ENCODE measurements at regions not wholly inside any gene's neighbourhood (a gene's known extent, or its start where the extent isn't known, plus 50 kb on each side); places are given as distances from the start of the nearest gene placed in this dataset.

DNA sequence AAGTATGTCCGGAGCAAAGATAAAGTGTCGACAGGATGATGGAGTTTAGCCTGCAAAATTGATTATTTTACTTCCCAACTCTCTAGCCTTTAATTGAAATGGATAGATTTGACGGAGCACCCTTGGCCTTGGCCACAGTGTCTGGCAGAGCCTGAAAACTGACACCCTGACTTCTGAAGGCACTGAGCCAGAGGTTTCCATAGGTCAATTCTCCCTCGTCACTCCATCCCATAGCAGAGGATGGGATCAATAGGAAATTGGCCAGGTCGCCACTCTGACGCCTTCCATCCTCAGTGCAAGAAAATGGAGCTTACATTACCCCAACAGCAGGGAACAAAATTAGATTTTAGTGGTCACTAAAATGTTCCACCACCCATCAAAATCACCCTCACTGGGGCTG, 90.4 kb upstream of the CDH11 start:
- DNase-seq (ENCODE audit: low read depth) = no peak

DNA sequence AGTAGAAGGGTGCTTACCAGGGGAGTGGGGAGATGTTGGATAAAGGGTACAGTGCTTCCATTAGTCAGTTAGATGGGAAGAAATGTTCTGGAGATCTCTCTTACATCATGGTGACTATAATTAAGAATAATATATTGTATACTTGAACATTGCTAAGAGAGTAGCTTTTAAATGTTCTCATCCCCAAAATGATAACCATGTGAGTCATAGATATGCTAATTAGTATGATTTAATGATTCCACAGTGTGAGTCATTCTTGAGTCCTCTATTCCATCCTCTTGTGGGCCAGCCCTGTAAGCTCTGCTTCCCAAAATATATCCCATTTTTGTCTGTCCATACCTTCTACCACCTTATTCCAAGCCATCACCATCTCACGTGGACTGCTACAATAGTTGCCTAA, 80.6 kb upstream of the CDH11 start:
- DNase-seq (ENCODE audit: low read depth) = no peak

DNA sequence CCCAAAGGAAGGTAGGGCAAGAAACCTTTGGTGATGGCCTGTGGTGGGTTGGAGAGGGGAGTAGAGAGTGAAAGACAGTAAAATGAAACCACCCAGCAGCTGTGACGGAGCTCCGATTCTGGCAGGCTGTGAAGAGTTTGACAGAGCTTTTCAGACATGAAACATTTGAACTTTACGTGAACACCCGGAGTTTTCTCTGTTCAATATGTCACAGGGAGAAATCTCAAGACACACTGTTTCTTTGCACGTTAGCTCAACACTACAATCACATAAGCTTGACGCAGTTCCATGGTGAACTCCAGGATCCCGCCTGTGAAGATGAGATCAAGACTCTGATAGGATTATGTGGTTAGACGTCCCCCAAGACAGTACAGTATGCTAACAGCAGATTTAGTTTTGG, 79.6 kb upstream of the CDH11 start:
- DNase-seq (ENCODE audit: low read depth) = no peak

DNA sequence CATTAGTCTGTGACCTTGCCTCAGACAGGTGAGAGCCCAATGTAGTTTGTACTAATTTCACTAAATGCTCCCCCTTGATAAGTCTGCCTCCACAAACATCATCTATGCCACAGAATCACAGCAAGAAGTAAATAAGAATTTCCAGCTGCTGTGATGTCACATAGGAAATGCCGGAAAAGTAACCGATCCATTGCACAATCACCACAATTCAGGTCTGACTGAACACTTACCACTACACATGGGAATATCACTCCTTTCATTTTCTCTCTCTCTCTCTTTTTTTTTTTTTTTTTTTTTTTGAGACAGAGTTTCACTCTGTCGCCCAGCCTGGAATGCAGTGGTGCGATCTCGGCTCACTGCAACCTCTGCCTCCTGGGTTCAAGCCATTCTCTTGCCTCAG, 79.0 kb upstream of the CDH11 start:
- DNase-seq (ENCODE audit: low read depth) = no peak

DNA sequence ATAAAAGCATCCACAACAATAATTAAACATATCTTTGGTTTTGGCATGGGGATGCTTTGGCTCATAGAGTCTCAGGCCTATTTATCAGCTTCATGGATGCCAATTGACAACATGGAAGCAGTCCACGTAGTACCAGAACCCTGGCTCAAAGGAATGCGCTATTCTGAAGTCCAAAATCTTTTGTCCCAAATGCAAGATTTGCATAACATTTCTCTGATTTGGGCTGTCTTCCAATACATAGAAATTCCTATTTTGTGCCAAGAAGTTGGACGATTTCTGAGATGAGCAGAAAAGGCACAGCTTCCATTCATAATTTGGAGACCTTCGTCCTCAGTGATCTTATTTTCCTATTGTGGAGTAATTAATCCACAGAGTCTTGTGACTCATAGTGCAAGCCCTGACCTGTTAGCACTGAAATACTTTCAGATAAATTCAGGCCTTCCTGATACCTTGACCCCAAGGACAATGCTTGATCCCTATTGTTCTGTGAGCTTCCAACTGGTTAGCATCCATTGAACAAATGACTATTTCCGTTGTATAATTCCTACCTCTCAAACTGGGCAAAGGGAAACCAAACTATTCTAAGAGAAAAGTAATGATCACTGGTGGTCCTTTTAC, 78.4 kb upstream of the CDH11 start:
- DNase-seq (ENCODE audit: low read depth) = no peak

DNA sequence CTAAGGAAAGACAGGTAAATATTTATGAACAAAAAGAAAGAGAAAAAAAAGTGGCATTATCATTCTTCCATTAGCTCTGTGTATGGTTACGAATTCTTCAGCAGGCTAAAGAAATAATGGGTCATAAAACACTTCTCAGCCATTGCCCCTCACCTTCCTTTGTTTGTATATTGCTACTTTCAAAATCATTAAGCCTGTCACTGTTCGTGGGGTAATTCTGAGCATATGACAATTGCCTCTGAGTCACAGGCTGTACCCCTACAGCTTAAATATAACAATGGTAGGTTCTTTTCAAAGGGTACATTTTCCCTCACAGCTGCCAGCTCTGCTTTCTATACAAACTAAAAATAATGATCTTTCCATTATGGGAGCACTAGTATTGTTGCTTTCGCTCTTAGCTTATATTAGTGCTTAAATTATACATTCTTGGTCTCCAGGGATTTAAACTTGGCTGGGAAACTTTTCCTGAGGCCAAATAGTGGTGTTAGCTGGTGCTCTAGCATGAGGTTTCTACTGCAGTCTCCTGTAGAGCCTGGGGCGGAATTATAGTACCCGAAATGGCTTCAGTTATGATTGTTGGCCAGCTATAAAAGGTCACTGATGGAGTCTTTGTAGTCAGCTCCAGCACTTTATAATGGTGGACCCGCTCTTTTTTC, 74.7 kb upstream of the CDH11 start:
- DNase-seq (ENCODE audit: low read depth) = no peak

DNA sequence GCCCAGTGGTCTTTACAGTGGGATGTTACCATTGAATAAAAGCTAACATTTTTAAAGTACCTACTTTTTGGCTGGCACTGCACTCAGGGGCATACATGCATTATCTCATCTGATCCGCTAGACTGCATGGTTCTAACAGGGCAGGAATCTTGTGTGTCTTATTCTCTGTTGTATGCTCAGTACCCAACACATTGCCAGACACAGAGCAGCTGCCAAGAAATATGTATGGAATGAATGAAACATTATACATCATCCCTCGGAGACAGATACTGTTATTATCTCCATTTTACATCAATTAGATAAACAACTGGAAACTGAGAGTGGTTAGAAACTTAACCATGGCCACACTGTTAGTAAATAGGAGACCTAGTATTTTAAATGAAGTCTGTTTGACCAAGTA, 74.1 kb upstream of the CDH11 start:
- DNase-seq (ENCODE audit: low read depth) = no peak

DNA sequence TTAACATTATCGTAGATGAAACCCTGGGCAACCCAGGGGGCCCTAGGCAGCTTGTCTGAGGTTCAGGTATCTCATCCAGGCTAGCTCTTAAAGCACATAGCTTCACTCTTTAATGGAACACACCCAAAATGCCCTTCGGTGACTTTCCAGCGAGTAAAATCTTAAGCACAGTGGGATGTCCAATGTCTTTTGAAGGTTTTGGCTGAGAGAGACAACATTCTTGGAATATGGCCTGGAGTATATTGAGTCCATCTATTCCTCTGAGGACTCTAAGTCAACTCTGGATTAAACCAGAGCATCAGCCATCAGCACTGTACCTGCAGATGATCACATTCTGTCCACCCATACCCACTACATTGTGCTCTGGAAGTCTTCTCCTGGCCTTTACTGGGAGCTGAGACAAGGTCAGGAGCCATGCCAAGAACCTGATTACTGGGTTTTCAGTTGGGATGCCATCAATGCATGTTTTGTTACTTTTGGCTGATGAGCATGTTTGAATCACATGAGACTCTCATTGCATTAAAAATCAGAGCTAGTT, 63.4 kb upstream of the CDH11 start:
- DNase-seq (ENCODE audit: low read depth) = no peak

DNA sequence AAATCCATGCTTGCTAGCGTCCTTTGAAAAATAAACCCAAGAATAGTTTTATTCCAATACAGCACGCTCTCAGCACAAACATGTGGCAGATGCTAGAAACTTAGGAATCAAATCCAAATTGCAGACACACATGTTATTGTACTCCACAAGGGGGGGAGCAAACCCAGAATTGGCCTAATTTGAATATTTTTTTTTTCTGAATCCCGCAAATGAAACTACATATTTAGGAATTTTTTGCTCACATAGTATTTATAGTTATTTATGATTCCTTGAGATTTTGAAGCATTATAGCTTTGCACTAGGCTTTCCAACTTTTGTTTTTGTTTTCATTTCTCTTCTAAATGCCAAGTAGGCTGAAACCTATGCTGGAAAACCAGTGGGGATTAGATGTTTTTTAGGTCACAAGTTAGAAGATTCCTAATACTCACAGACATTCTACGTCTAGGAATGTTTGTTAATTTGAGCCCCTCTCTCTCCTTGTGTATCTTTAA, 59.3 kb upstream of the CDH11 start:
- DNase-seq (ENCODE audit: low read depth) = no peak

DNA sequence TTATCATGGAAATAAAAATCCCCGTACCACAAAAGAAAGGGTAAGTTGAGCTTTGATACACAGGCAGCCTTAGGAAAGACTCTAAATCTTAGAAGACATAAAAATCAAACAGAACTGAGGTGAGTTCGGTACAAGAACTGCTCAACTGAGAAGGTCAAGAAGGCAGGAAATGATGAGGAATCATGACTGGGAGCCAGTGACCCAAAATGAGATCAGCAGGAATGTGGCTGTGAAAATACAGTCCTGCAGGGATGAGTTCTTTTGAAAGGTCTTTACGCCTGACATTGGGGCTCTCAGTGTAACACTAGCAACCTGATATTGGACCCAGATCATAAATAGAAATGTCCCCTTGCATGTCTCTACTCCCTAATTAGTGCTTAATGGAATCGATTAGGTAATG, 56.3 kb upstream of the CDH11 start:
- no peak for DNase-seq (ENCODE audit: low read depth)

DNA sequence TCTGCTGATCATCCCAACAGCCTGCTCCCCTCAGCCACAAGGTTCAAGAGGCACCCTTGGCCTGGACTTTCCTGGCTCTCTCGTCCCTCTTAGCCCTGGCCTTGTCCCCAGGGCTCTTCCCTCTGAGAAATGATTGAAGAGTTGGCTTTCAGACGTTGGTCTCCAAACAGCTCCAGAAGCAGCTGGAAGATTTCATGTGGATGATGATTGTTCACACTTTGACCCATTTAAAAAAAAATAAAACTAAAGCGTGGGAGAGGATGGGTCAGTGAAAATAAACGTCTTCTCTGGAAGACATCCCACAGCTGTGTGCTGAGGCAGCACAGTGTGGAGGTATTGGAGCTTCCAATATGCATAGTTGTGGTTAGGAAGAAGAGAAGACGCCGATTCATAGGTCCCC, 54.7 kb upstream of the CDH11 start:
- no peak for DNase-seq (ENCODE audit: low read depth)

DNA sequence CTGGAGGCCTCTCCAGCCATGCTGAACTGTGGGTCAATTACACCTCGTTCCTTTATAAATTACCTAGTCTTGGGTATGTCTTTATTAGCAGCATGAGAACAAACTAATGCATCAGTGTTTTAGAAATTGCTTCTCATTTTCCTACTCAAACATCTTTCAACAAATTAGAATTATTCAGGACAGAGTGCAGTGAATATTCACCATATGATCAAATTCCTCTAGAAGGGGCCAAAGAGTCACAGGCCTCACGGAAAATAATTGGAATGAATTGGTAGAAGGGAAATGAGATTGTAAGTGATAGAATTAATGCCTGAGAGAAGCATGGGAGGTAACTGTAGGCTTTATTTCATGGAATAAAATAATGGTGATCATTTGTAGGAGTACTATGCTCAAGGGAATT, 50.5 kb upstream of the CDH11 start:
- no peak for DNase-seq (ENCODE audit: low read depth)

All from stimulated activated CD4-positive, alpha-beta T cell treated with anti-CD3 and anti-CD28 coated beads, Interleukin-2, amount 100 ng/mL, for 4 hours (primary cell).